OCI-LY1 (cell line): ENCODE measurements at regions not wholly inside any gene's neighbourhood (a gene's known extent, or its start where the extent isn't known, plus 50 kb on each side); places are given as distances from the start of the nearest gene placed in this dataset.

Source experiments
- EZH2 ChIP-seq: fragments of 200-600 bp; sonication (generic), shearing (Covaris generic); IDR thresholded peaks from 2 replicates; pipeline ENCODE4 v1.8.0; 2017; ENCODE audit warnings: borderline replicate concordance, mixed run types, mild to moderate bottlenecking, antibody characterized with exemption, low read length, moderate library complexity, mixed read lengths
- TF ChIP-seq, protein P1 (sequence below): fragments of 200-600 bp; sonication (generic), shearing (Covaris generic); IDR thresholded peaks from 2 replicates; pipeline ENCODE4 v1.5.1; 2017; ENCODE audit warnings: mild to moderate bottlenecking, antibody characterized with exemption, low read length, moderate library complexity, mixed read lengths

DNA sequence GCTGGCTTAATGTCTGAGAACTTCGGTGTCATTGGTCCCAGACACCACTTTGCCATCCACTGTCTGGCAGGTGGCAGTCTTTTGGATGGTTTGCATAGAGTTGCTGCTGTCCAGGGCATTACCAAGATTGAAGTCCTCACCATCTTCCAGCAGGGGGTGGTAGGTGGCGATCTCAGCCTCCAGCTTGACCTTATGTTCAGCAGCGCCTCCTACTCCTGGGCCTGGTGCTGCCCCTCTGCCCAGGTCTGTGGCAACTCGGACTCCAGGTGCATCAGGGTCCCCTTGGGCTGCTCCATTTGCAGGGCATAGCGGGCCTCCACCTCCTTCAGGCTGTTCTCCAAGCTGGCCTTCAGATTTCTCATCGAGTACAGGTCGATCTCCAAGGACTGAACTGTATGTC is 573.3 kb upstream of the NCAM2 start:
- TF ChIP-seq, protein P1, sequence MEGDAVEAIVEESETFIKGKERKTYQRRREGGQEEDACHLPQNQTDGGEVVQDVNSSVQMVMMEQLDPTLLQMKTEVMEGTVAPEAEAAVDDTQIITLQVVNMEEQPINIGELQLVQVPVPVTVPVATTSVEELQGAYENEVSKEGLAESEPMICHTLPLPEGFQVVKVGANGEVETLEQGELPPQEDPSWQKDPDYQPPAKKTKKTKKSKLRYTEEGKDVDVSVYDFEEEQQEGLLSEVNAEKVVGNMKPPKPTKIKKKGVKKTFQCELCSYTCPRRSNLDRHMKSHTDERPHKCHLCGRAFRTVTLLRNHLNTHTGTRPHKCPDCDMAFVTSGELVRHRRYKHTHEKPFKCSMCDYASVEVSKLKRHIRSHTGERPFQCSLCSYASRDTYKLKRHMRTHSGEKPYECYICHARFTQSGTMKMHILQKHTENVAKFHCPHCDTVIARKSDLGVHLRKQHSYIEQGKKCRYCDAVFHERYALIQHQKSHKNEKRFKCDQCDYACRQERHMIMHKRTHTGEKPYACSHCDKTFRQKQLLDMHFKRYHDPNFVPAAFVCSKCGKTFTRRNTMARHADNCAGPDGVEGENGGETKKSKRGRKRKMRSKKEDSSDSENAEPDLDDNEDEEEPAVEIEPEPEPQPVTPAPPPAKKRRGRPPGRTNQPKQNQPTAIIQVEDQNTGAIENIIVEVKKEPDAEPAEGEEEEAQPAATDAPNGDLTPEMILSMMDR: peak; percentile 36; the same call in 1 of the 2 replicates
- no peak for TF ChIP-seq EZH2
